HCT116 (cell line): ENCODE measurements at regions not wholly inside any gene's neighbourhood (a gene's known extent, or its start where the extent isn't known, plus 50 kb on each side); places are given as distances from the start of the nearest gene placed in this dataset.

Experiments used
- CEBPB ChIP-seq: IDR thresholded peaks from 2 replicates; pipeline ENCODE4 v1.6.1; 2012; ENCODE audit warnings: low read depth
- EGR1 ChIP-seq: IDR thresholded peaks from 2 replicates; pipeline ENCODE4 v1.6.1; 2012; ENCODE audit warnings: low read depth
- ELF1 ChIP-seq: IDR thresholded peaks from 2 replicates; pipeline ENCODE4 v1.6.1; 2012; ENCODE audit warnings: low read depth, borderline replicate concordance
- EZH2 ChIP-seq: fragments of 200-600 bp; sonication (generic); IDR thresholded peaks from 2 replicates; pipeline ENCODE4 v1.6.1; 2017; ENCODE audit warnings: antibody characterized with exemption, mixed run types
- POLR2A ChIP-seq: IDR thresholded peaks from 2 replicates; pipeline ENCODE4 v1.7.0; 2011; ENCODE audit warnings: borderline replicate concordance; ENCODE audit not compliant: insufficient read depth, insufficient read length; ENCODE audit errors: extremely low read depth
- POLR2AphosphoS5 ChIP-seq: IDR thresholded peaks from 2 replicates; pipeline ENCODE4 v1.6.1; 2011; ENCODE audit warnings: mild to moderate bottlenecking, low read depth, low read length, moderate library complexity
- RAD21 ChIP-seq: IDR thresholded peaks from 2 replicates; pipeline ENCODE4 v1.6.1; 2012; ENCODE audit warnings: low read depth, mild to moderate bottlenecking
- REST ChIP-seq: IDR thresholded peaks from 2 replicates; pipeline ENCODE4 v1.6.1; 2012; ENCODE audit warnings: low read depth
- SP1 ChIP-seq: IDR thresholded peaks from 2 replicates; pipeline ENCODE4 v1.6.1; 2012; ENCODE audit warnings: low read depth
- TCF7L2 ChIP-seq: IDR thresholded peaks from 2 replicates; pipeline ENCODE4 v1.7.0; 2011; ENCODE audit warnings: borderline replicate concordance, inconsistent platforms; ENCODE audit not compliant: insufficient read depth, insufficient read length; ENCODE audit errors: extremely low read depth
- YY1 ChIP-seq: IDR thresholded peaks from 2 replicates; pipeline ENCODE4 v1.6.1; 2011; ENCODE audit warnings: low read length, low read depth, moderate library complexity, mild to moderate bottlenecking; ENCODE audit not compliant: insufficient replicate concordance; ENCODE audit errors: extremely low read depth
- ZFX ChIP-seq: fragments of 450-650 bp; IDR thresholded peaks from 2 replicates; pipeline ENCODE4 v1.6.1; 2017
- TF ChIP-seq, protein P1 (sequence below), 3 experiments: fragments of 200-600 bp in 1 of 3; sonication (generic) in 1 of 3; IDR thresholded peaks in 2 of 3; conservative IDR thresholded peaks in 1 of 3; 2 replicates each; pipeline ENCODE4 v1.5.1; 2012 to 2017; ENCODE audit warnings: low read depth in 2 of 3, low read length in 2 of 3, antibody characterized with exemption in 1 of 3, borderline replicate concordance in 1 of 3, control low read depth in 1 of 3, mild to moderate bottlenecking in 1 of 3, mixed read lengths in 1 of 3, mixed run types in 1 of 3, moderate library complexity in 1 of 3; ENCODE audit not compliant: insufficient read depth in 1 of 3
- TF ChIP-seq, protein P2 (sequence below): IDR thresholded peaks from 2 replicates; pipeline ENCODE4 v1.6.1; 2012

- TF ChIP-seq REST (no peak), ELF1 (no peak), YY1 (no peak), TCF7L2 (no peak), EZH2 (no peak), EGR1 (no peak), POLR2A (no peak), RAD21 (no peak), POLR2AphosphoS5 (no peak), CEBPB (no peak), ZFX (no peak), SP1 (no peak)
- TF ChIP-seq, protein P1, sequence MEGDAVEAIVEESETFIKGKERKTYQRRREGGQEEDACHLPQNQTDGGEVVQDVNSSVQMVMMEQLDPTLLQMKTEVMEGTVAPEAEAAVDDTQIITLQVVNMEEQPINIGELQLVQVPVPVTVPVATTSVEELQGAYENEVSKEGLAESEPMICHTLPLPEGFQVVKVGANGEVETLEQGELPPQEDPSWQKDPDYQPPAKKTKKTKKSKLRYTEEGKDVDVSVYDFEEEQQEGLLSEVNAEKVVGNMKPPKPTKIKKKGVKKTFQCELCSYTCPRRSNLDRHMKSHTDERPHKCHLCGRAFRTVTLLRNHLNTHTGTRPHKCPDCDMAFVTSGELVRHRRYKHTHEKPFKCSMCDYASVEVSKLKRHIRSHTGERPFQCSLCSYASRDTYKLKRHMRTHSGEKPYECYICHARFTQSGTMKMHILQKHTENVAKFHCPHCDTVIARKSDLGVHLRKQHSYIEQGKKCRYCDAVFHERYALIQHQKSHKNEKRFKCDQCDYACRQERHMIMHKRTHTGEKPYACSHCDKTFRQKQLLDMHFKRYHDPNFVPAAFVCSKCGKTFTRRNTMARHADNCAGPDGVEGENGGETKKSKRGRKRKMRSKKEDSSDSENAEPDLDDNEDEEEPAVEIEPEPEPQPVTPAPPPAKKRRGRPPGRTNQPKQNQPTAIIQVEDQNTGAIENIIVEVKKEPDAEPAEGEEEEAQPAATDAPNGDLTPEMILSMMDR (IDR thresholded peaks at IDR 0.05 in 2 of 3, conservative IDR thresholded peaks at IDR 0.05 in 1 of 3; ENCODE audit: borderline replicate concordance in 1 of 3, insufficient read depth in 1 of 3, low read depth in 2 of 3, low read length in 2 of 3), result no peak
- TF ChIP-seq, protein P2, sequence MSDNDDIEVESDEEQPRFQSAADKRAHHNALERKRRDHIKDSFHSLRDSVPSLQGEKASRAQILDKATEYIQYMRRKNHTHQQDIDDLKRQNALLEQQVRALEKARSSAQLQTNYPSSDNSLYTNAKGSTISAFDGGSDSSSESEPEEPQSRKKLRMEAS, result no peak
Measured at GRCh38 chr4:103292373-103292772, 94.2 kb upstream of the CENPE start.
